ENCODE measurements at regions not wholly inside any gene's neighbourhood (a gene's known extent, or its start where the extent isn't known, plus 50 kb on each side); places are given as distances from the start of the nearest gene placed in this dataset.
"Not testable (repeated sequence)": the region's sequence is repeated elsewhere in the genome, so short reads cannot be mapped to it uniquely, and the experiment has no call there.

DNA sequence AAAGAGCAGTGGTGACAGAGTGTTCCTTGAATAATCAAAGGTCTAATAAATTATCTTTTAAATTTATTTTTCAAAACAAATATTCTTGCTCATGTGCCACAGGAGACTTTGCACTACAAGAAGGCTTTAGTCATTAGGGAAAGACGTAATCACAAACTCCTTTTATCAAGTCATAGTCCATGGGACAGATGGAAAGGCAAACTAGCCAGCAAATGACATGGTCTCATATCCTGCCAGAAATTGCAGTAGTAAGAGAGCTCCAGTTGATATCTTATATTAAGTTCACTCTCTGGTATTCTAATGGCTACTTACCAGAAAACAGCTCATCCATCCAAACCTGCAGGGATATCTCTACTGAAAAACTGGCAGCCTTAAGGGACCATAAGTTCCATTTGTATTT is 225.0 kb upstream of the TP63 start:
- TF ChIP-seq TAF1 (IDR thresholded peaks at IDR 0.05; ENCODE audit: borderline replicate concordance, low read depth, low read length) (no peak), POLR2AphosphoS5 (IDR thresholded peaks at IDR 0.05; ENCODE audit: low read depth, low read length) (no peak), POLR2A (IDR thresholded peaks at IDR 0.05; ENCODE audit: low read depth, low read length) (no peak)
- no peak for FAIRE-seq
- DNase-seq (ENCODE audit: insufficient read length) = no peak

DNA sequence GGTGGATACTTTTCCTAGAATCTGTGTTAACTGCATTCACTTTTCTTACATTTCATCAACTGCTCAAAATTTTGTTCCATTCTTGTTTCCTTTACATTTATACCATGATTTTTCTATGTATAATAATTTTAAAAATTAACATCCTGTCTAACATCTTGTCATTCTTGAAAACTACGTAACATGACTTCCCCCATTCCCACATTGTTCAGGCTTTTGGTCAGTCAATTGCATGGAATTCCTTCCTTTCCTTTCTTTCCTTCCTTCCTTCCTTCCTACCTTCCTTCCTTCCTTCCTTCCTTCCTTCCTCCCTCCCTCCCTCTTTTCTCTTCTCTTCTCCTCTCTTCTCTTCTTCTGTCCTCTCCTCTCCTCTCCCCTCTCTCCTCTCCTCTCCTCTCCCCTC is 220.7 kb upstream of the TP63 start:
- peak; percentile 53 for FAIRE-seq
- DNase-seq (ENCODE audit: insufficient read length) = no peak
- TF ChIP-seq TAF1 (IDR thresholded peaks at IDR 0.05; ENCODE audit: borderline replicate concordance, low read depth, low read length) (no peak), POLR2A (IDR thresholded peaks at IDR 0.05; ENCODE audit: low read depth, low read length) (no peak), POLR2AphosphoS5 (IDR thresholded peaks at IDR 0.05; ENCODE audit: low read depth, low read length) (no peak)

DNA sequence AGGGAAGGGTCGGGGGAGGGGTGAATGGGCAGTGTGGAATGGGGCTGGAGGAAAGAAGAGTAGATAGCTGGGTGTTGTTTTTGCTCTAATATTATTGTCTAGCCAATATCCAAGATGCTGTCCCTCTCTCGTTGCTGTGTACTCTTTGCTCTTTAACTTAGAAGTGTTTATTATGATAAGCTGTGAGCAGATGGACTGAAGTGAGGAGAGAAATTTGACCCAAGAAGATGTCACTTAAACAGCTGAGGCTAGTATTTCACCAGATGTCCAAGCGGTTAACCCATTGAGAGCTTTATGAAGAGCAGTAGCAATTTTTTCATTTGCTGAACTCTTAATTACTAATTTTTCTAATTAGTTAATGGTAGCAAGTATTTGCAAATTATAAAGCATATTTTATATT is 212.2 kb upstream of the TP63 start:
- DNase-seq (ENCODE audit: insufficient read length) = no peak
- peak; percentile 30 for FAIRE-seq

DNA sequence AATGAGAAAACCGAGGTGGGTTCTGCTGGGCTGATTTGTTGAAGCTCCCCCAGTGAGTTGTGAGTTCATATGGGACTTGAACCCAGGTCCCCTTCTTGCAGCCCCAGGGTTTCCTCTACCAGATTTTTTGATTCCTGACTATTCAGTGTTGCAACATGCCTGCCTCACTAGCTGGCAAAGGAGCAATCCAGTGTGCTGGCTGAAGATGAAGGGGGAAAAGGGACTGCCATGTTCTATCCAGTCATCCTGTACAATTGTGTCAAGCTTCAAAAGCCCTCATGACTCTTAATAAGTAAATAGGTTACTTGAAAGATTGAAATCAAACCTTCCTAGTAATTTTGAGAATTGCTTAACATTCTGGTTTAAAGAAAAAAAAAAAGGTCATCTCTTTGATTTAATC is 211.5 kb upstream of the TP63 start:
- TF ChIP-seq POLR2A (IDR thresholded peaks at IDR 0.05; ENCODE audit: low read depth, low read length) (no peak), TAF1 (IDR thresholded peaks at IDR 0.05; ENCODE audit: borderline replicate concordance, low read depth, low read length) (no peak), POLR2AphosphoS5 (IDR thresholded peaks at IDR 0.05; ENCODE audit: low read depth, low read length) (no peak)
- no peak for FAIRE-seq

More for the DNA sequence above, 212.2 kb upstream of the TP63 start:
- TF ChIP-seq POLR2A (IDR thresholded peaks at IDR 0.05; ENCODE audit: low read depth, low read length) = no peak
- TF ChIP-seq TAF1 (IDR thresholded peaks at IDR 0.05; ENCODE audit: borderline replicate concordance, low read depth, low read length) = no peak
- TF ChIP-seq POLR2AphosphoS5 (IDR thresholded peaks at IDR 0.05; ENCODE audit: low read depth, low read length) = no peak

DNA sequence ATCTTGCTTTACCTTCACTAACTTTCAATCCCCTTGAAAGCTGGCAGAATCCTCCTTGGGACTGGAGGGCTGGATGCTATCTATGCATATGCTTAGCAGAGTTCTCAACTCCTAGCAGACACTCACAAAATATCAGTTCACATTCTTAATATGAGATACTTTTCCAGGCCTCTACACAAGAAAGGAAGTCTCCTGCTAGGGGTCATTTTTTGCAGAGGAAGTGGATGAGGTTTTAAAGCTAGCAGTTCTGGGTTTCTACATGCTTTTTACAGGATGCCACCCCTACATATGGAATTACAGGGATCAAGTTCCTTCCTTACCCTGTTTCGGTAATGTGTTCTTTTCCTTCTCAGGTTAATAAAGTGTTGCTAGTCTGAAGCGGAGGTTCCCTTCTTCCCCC is 206.3 kb upstream of the TP63 start:
- TF ChIP-seq TAF1 (IDR thresholded peaks at IDR 0.05; ENCODE audit: borderline replicate concordance, low read depth, low read length) = no peak
- TF ChIP-seq POLR2A (IDR thresholded peaks at IDR 0.05; ENCODE audit: low read depth, low read length) = no peak
- no peak for TF ChIP-seq POLR2AphosphoS5 (IDR thresholded peaks at IDR 0.05; ENCODE audit: low read depth, low read length)
- DNase-seq (ENCODE audit: insufficient read length) = no peak
- no peak for FAIRE-seq

More for the DNA sequence above, 211.5 kb upstream of the TP63 start:
- DNase-seq (ENCODE audit: insufficient read length) = no peak

DNA sequence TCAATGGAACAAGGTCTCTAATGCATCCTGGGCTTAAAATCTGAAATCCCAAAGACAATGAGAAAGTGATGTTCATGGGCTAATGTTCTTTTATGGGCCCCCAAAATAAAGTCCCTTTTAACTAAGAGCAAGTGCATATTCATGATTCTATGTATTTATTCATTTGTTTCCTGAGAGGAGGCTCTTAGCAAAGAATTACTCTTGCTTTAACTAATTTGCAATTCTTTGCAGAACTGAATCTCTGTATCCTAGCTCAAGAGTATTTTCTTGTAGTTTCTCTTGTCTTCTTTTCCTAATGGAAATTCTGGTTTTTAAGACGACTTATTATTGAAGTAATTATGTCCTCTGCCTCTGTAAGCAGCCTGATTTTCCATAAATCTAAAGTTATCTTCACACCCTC is 202.2 kb upstream of the TP63 start:
- no peak for FAIRE-seq
- no peak for DNase-seq (ENCODE audit: insufficient read length)
- TF ChIP-seq POLR2A (IDR thresholded peaks at IDR 0.05; ENCODE audit: low read depth, low read length) (no peak), POLR2AphosphoS5 (IDR thresholded peaks at IDR 0.05; ENCODE audit: low read depth, low read length) (no peak), TAF1 (IDR thresholded peaks at IDR 0.05; ENCODE audit: borderline replicate concordance, low read depth, low read length) (no peak)

DNA sequence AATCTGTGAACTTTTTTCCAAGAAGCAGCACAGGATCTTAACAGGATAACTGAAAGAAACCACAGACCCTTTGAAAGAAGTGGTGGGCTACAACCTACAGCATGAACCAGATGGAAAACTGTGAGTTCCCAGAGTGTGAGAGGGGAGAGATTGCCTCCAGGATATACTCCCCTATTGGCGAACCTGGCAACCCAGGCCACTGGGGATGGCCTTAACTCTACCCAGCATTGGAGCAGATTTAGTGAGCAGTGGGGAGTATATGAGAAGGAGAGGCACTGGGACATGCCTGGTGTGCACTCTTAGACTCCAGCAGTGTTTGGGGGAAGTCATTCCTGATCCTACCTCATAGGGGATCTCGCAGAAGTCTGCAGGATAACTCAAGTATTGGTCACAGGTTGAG is 201.0 kb upstream of the TP63 start:
- FAIRE-seq (no peak), DNase-seq (ENCODE audit: insufficient read length) (no peak)
- TF ChIP-seq POLR2AphosphoS5 (IDR thresholded peaks at IDR 0.05; ENCODE audit: low read depth, low read length) (no peak), TAF1 (IDR thresholded peaks at IDR 0.05; ENCODE audit: borderline replicate concordance, low read depth, low read length) (no peak), POLR2A (IDR thresholded peaks at IDR 0.05; ENCODE audit: low read depth, low read length) (no peak)

DNA sequence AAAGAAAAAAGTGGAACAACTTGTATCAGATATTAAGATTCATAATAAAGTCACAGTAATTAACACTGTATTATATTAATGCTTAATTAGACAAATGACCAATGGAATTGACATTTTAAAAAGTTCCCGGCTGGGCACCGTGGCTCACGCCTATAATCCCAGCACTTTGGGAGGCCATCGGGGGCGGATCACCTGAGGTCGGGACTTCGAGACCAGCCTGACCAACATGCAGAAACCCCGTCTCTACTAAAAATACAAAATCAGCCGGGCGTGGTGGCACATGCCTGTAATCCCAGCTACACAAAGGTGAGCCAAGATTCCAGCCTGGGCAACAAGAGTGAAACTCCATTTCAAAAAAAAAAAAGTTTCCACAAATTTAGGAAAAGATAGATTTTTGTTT is 188.9 kb upstream of the TP63 start:
- DNase-seq (ENCODE audit: insufficient read length); FAIRE-seq: not testable (repeated sequence)

DNA sequence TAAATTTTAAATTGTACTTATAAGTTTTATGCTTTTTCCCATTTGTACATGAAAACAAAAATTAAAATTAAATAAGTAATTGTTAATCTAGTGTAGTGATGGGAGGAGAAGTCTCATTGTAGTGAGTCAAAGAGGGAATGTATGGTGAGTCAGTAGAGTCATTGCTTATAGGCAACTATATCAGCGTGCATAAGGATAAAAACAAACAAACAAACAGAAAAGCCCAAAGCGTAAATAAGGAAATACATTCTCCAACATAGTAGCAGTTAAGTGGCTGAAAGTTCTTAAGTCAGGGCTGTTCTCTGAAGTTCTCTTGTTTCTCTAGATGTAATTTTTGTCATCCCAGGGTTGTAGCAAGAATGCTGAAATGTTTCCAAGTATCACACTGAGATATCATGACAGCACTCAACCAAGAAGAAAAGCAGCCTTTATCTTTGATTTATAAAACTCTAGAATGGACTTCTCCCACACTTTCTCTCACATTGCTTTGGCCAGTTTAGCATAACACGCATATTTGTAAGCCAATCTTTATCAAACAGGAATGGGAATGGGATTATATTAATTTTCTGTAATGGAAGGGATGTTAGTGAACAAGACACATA is 184.1 kb upstream of the TP63 start:
- FAIRE-seq = no peak
- no peak for TF ChIP-seq POLR2AphosphoS5 (IDR thresholded peaks at IDR 0.05; ENCODE audit: low read depth, low read length)
- TF ChIP-seq POLR2A (IDR thresholded peaks at IDR 0.05; ENCODE audit: low read depth, low read length) = no peak
- no peak for TF ChIP-seq TAF1 (IDR thresholded peaks at IDR 0.05; ENCODE audit: borderline replicate concordance, low read depth, low read length)
- DNase-seq (ENCODE audit: insufficient read length) = no peak

DNA sequence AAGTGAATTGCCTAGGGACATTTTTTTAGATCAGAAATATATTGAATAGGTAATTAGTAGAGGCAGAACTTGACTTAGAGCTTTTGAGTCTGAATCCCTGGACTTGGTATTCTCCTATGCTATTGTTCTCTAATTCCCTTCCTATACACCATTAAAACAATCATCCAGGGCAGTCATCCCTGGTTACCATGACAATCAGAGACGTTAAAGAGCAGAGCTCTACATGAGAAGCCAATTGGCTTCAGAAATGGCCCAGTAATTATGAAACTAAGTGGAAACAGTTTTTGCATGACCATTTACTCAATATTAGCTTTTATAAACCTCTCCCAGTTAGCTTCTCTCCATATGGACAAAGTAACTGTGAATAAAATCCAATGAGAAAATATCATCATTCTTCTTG is 182.1 kb upstream of the TP63 start:
- no peak for FAIRE-seq
- TF ChIP-seq POLR2A (IDR thresholded peaks at IDR 0.05; ENCODE audit: low read depth, low read length) (no peak), TAF1 (IDR thresholded peaks at IDR 0.05; ENCODE audit: borderline replicate concordance, low read depth, low read length) (no peak), POLR2AphosphoS5 (IDR thresholded peaks at IDR 0.05; ENCODE audit: low read depth, low read length) (no peak)
- no peak for DNase-seq (ENCODE audit: insufficient read length)

DNA sequence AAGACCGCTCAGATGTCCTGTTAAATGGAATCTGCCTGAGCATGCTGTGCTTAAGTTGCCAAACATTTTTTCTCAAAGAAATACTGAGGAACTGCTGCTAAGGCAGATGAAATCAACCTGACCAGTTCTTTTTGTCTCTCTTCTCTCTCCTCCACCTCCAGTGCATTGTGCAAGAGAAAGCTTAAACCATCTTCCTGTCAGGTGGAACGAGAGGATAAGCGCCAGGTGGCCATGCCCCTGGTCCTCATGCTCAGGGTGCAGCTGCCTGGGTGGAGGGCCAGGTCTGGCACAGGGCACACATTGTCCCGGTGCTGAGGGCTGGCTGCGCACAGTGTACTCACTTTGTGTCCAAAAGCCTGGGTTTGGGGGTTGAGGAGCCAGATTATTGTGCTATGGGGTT is 176.2 kb upstream of the TP63 start:
- FAIRE-seq (no peak), DNase-seq (ENCODE audit: insufficient read length) (no peak)
- no peak for TF ChIP-seq POLR2AphosphoS5 (IDR thresholded peaks at IDR 0.05; ENCODE audit: low read depth, low read length)
- TF ChIP-seq TAF1 (IDR thresholded peaks at IDR 0.05; ENCODE audit: borderline replicate concordance, low read depth, low read length) = no peak
- TF ChIP-seq POLR2A (IDR thresholded peaks at IDR 0.05; ENCODE audit: low read depth, low read length) = no peak

DNA sequence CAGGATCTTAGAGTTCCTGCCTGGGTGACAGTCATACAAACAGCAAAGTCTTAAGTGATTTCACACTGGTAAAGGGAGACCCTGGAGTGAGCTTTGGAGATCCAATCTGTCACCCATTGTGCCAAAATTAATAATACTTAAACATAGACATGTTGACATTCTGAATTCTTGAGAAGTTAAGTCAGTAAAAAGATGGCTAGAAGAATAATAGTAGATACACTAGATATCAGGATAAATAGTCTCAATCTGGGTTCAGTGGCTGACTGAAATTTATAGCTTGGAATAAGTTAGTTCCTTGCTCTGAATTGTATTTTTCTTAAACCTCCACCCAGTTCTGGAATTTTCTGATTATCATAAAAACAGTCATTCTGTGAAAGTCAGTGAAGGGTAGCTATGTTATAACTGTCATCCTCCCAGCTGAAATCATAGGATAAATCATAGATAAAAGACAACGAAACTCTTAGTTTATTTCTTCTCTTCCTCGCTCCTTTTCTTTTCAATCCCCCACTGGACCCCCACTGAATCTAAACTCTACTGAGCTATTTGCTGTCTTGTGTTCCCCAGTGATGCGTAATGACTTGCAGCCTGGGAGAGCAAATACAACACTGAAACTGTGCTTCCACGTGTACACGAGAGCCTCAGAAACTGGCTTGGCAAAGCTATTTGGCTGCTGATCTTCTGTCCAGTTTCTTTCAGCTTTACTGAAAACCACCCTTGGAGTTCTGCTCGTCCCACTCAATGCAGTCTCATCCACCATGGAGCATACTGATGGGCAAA is 175.4 kb upstream of the TP63 start:
- no peak for TF ChIP-seq TAF1 (IDR thresholded peaks at IDR 0.05; ENCODE audit: borderline replicate concordance, low read depth, low read length)
- no peak for TF ChIP-seq POLR2AphosphoS5 (IDR thresholded peaks at IDR 0.05; ENCODE audit: low read depth, low read length)
- TF ChIP-seq POLR2A (IDR thresholded peaks at IDR 0.05; ENCODE audit: low read depth, low read length) = no peak
- FAIRE-seq (no peak), DNase-seq (ENCODE audit: insufficient read length) (no peak)

Data from GM12892 (cell line).